Peyer's patch (tissue), 4 donors: ENCODE measurements at regions not wholly inside any gene's neighbourhood (a gene's known extent, or its start where the extent isn't known, plus 50 kb on each side); places are given as distances from the start of the nearest gene placed in this dataset.
"Not testable (repeated sequence)": the region's sequence is repeated elsewhere in the genome, so short reads cannot be mapped to it uniquely, and the experiment has no call there.

Experiments used
- CTCF ChIP-seq, 6 experiments: fragments of 450-650 bp in 4 of 6; fragments of 200-600 bp in 2 of 6; sonication (generic) in 1 of 6; IDR thresholded peaks; one replicate each; pipeline ENCODE4 v1.5.1; 2017 to 2019; ENCODE audit warnings: antibody characterized with exemption in 6 of 6, mild to moderate bottlenecking in 3 of 6, moderate library complexity in 1 of 6
- POLR2A ChIP-seq, 2 donors: fragments of 450-650 bp; IDR thresholded peaks; one replicate each; pipeline ENCODE4 v1.5.1; 2017; ENCODE audit warnings: antibody characterized with exemption in 2 of 2, mild to moderate bottlenecking in 2 of 2, moderate library complexity in 2 of 2

GRCh38 chr5:34185572-34185971, 142.6 kb upstream of the C1QTNF3 start:
- TF ChIP-seq CTCF, POLR2A (IDR thresholded peaks at IDR 0.05): not testable (repeated sequence)
